GM12872 (cell line): ENCODE measurements at regions not wholly inside any gene's neighbourhood (a gene's known extent, or its start where the extent isn't known, plus 50 kb on each side); places are given as distances from the start of the nearest gene placed in this dataset.
A peak's percentile ranks its signal among the peaks of the same experiment; 100 is the strongest.

Experiments
- TF ChIP-seq, protein P1 (sequence below): IDR thresholded peaks from 3 replicates; pipeline ENCODE4 v1.5.1; 2011; ENCODE audit warnings: low read depth, mild to moderate bottlenecking, low read length, moderate library complexity; ENCODE audit not compliant: insufficient read depth

DNA sequence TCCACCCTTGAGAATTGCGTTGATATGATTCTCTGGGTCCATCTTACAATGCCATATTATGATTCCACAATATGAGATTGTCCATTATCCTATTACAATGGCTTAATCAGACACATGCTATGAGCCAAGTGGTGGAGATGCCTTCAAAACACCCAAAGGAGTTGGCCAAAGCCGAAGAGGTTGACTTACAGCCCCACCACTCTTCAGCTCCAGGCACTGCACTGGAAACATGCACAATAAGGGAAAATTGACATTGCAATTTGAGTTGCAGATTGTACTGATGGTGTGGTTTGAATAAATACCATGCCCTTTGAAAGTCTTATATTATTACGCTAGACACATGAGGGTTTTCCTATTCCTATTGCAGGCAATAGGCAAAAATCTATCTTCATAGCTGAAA is 75.4 kb upstream of the TNFSF11 start:
- TF ChIP-seq, protein P1, sequence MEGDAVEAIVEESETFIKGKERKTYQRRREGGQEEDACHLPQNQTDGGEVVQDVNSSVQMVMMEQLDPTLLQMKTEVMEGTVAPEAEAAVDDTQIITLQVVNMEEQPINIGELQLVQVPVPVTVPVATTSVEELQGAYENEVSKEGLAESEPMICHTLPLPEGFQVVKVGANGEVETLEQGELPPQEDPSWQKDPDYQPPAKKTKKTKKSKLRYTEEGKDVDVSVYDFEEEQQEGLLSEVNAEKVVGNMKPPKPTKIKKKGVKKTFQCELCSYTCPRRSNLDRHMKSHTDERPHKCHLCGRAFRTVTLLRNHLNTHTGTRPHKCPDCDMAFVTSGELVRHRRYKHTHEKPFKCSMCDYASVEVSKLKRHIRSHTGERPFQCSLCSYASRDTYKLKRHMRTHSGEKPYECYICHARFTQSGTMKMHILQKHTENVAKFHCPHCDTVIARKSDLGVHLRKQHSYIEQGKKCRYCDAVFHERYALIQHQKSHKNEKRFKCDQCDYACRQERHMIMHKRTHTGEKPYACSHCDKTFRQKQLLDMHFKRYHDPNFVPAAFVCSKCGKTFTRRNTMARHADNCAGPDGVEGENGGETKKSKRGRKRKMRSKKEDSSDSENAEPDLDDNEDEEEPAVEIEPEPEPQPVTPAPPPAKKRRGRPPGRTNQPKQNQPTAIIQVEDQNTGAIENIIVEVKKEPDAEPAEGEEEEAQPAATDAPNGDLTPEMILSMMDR: peak; percentile 22; the same call in 1 of the 3 replicates
